GM12878 (cell line): ENCODE measurements at regions not wholly inside any gene's neighbourhood (a gene's known extent, or its start where the extent isn't known, plus 50 kb on each side); places are given as distances from the start of the nearest gene placed in this dataset.

ENCODE experiments used
- ATAC-seq: fragments of 200-7000 bp; cut with Tn5 transposase; 3 replicates; pipeline ENCODE4 v1.9.1; 2020; ENCODE audit warnings: mild to moderate bottlenecking, moderate library complexity
- BruUV-seq: library from RNA; stranded (reverse); fragments of 400-500 nt; replicated peaks from 2 replicates; lab custom pipeline; 2021; lab: Mats Ljungman, UMichigan
- CTCF ChIA-PET: fragments of 300-600 bp; sonication (Branson Sonifier 250); formaldehyde crosslinking; extraction: SDS; loops from one replicate; lab custom pipeline; 2021; ENCODE audit warnings: inconsistent platforms; lab: Yijun Ruan, JAX
- POLR2A ChIA-PET: fragments of 350-600 bp; formaldehyde crosslinking; extraction: SDS; loops from one replicate; lab custom pipeline; 2021; ENCODE audit warnings: inconsistent platforms; lab: Charles Lee
- RAD21 ChIA-PET: fragments of 300-600 bp; sonication (Branson Sonifier 250); formaldehyde crosslinking; loops from one replicate; lab custom pipeline; 2023; ENCODE audit warnings: antibody characterized with exemption; ENCODE audit not compliant: unreplicated experiment; lab: Charles Lee
- SMC1A ChIA-PET: fragments of 300-600 bp; sonication (Branson Sonifier 250); formaldehyde crosslinking; loops from one replicate; lab custom pipeline; 2023; ENCODE audit not compliant: unreplicated experiment, uncharacterized antibody; lab: Charles Lee
- DNase-seq: peaks from one replicate; pipeline ENCODE4 v3.0.0-alpha.2; 2011; ENCODE audit warnings: low read depth, low spot score
- FAIRE-seq: peaks from 3 replicates; lab custom pipeline; 2011; peaks lifted over from hg19 to GRCh38; lab: Jason Lieb, UNC
- H2AFZ ChIP-seq: 2 replicates; pipeline ENCODE4 v1.6.0; 2011; ENCODE audit warnings: low read depth, low read length, control low read depth; ENCODE audit not compliant: control insufficient read depth
- H3K27ac ChIP-seq: 2 replicates; pipeline ENCODE4 v1.5.1; 2011; ENCODE audit warnings: control low read depth; ENCODE audit not compliant: control insufficient read depth, insufficient read depth
- H3K27me3 ChIP-seq, 2 experiments: replicated peaks in 1 of 2; 2 replicates each; pipeline versions ENCODE4 v1.6.0 to v1.6.1; 2011; ENCODE audit warnings: low read length in 1 of 2; ENCODE audit not compliant: control insufficient read depth in 2 of 2, insufficient read depth in 2 of 2
- H3K36me3 ChIP-seq, 2 experiments: 2 replicates each; pipeline ENCODE4 v1.5.1; 2011; ENCODE audit warnings: low read length in 1 of 2; ENCODE audit not compliant: control insufficient read depth in 2 of 2, insufficient read depth in 2 of 2
- H3K4me1 ChIP-seq: 2 replicates; pipeline ENCODE4 v1.6.1; 2011; ENCODE audit warnings: mild to moderate bottlenecking, low read length, moderate library complexity, mixed read lengths; ENCODE audit not compliant: control insufficient read depth, insufficient read depth
- H3K4me2 ChIP-seq: 2 replicates; pipeline ENCODE4 v1.6.0; 2011; ENCODE audit warnings: control low read depth; ENCODE audit not compliant: control insufficient read depth, insufficient read depth
- H3K4me3 ChIP-seq: fragments of 200-600 bp; sonication (generic); 2 replicates; pipeline ENCODE4 v1.5.1; 2016
- H3K79me2 ChIP-seq: 2 replicates; pipeline ENCODE4 v1.6.0; 2011; ENCODE audit warnings: low read length; ENCODE audit not compliant: control insufficient read depth, insufficient read depth
- H3K9ac ChIP-seq: 2 replicates; pipeline ENCODE4 v1.8.0; 2011; ENCODE audit warnings: low read length, control low read depth, mixed read lengths; ENCODE audit not compliant: control insufficient read depth, insufficient read depth
- H3K9me3 ChIP-seq: replicated peaks from 3 replicates; pipeline ENCODE4 v1.5.1; 2011; ENCODE audit warnings: mild to moderate bottlenecking, low read length; ENCODE audit not compliant: control insufficient read depth, insufficient read depth
- H4K20me1 ChIP-seq: 2 replicates; pipeline ENCODE4 v1.6.0; 2011; ENCODE audit not compliant: control insufficient read depth, insufficient read depth
- ASH2L ChIP-seq: fragments of 300-600, 200-600 bp; sonication (generic); IDR thresholded peaks from 2 replicates; pipeline ENCODE4 v1.6.1; 2017; ENCODE audit warnings: low read depth, mild to moderate bottlenecking, borderline replicate concordance
- ATF7 ChIP-seq: fragments of 450-650 bp; IDR thresholded peaks from 2 replicates; pipeline ENCODE4 v1.6.1; 2016; ENCODE audit warnings: low read depth, mild to moderate bottlenecking
- CBFB ChIP-seq: IDR thresholded peaks from 2 replicates; pipeline ENCODE4 v1.6.1; 2016; ENCODE audit warnings: antibody characterized with exemption, low read depth
- E2F8 ChIP-seq: fragments of 450-650 bp; IDR thresholded peaks from 2 replicates; pipeline ENCODE4 v1.6.1; 2018; ENCODE audit warnings: mild to moderate bottlenecking, low read depth, moderate library complexity; ENCODE audit not compliant: partially characterized antibody
- E4F1 ChIP-seq: fragments of 450-650 bp; IDR thresholded peaks from 2 replicates; pipeline ENCODE4 v1.6.1; 2018; ENCODE audit warnings: borderline replicate concordance, mild to moderate bottlenecking; ENCODE audit not compliant: partially characterized antibody
- HDAC2 ChIP-seq: fragments of 200-600 bp; sonication (generic); IDR thresholded peaks from 2 replicates; pipeline ENCODE4 v1.6.1; 2017
- HDAC6 ChIP-seq: fragments of 200-600 bp; sonication (generic); IDR thresholded peaks from one replicate; pipeline ENCODE4 v1.8.0; 2017; ENCODE audit warnings: antibody characterized with exemption; ENCODE audit not compliant: unreplicated experiment
- KAT2A ChIP-seq: conservative IDR thresholded peaks from 2 replicates; pipeline ENCODE4 v1.6.1; 2011; ENCODE audit warnings: low read depth, low read length; ENCODE audit not compliant: control insufficient read depth
- MEF2B ChIP-seq: fragments of 450-650 bp; IDR thresholded peaks from 2 replicates; pipeline ENCODE4 v1.6.1; 2018; ENCODE audit warnings: mild to moderate bottlenecking, moderate library complexity; ENCODE audit not compliant: partially characterized antibody, poor library complexity, severe bottlenecking
- PAX8 ChIP-seq: fragments of 450-650 bp; IDR thresholded peaks from 2 replicates; pipeline ENCODE4 v1.6.1; 2017; ENCODE audit warnings: mild to moderate bottlenecking, moderate library complexity
- POLR2A ChIP-seq: IDR thresholded peaks from 2 replicates; pipeline ENCODE4 v1.6.1; 2011; ENCODE audit warnings: low read depth, mild to moderate bottlenecking, low read length
- POLR2AphosphoS2 ChIP-seq: IDR thresholded peaks from 2 replicates; pipeline ENCODE4 v1.6.1; 2011; ENCODE audit warnings: low read depth, mild to moderate bottlenecking, low read length, improper control_type of control experiment, moderate library complexity
- RAD21 ChIP-seq: IDR thresholded peaks from 2 replicates; pipeline ENCODE4 v1.6.1; 2011; ENCODE audit warnings: mild to moderate bottlenecking, low read depth, low read length, moderate library complexity; ENCODE audit not compliant: insufficient read depth
- SMARCA5 ChIP-seq: fragments of 450-650 bp; IDR thresholded peaks from 2 replicates; pipeline ENCODE4 v1.6.1; 2017; ENCODE audit warnings: mild to moderate bottlenecking
- SREBF1 ChIP-seq: IDR thresholded peaks from 2 replicates; pipeline ENCODE4 v1.6.1; 2012; ENCODE audit warnings: mild to moderate bottlenecking, low read length
- SUPT20H ChIP-seq: IDR thresholded peaks from 2 replicates; pipeline ENCODE4 v1.6.1; 2011; ENCODE audit warnings: low read depth, mild to moderate bottlenecking, low read length, moderate library complexity, borderline replicate concordance; ENCODE audit not compliant: control insufficient read depth
- TCF3 ChIP-seq: IDR thresholded peaks from 2 replicates; pipeline ENCODE4 v1.6.1; 2012; ENCODE audit warnings: low read depth, mild to moderate bottlenecking, low read length, borderline replicate concordance; ENCODE audit not compliant: insufficient read depth
- ZNF217 ChIP-seq: fragments of 450-650 bp; IDR thresholded peaks from 2 replicates; pipeline ENCODE4 v1.6.1; 2017; ENCODE audit warnings: antibody characterized with exemption, mild to moderate bottlenecking
- WGBS: methylation state at CpG from one replicate; pipeline ENCODE4 v1.1.6; 2016; ENCODE audit warnings: low lambda C conversion rate; ENCODE audit not compliant: insufficient replicate concordance, insufficient coverage; ENCODE audit errors: missing lambda C conversion rate; 5-methylcytosine and 5-hydroxymethylcytosine counted together
- in situ Hi-C: fragments of 300-500 bp; cut with MboI; formaldehyde crosslinking; loops from 9 replicates; pipeline ENCODE4 v1.14.3; 2018; ENCODE audit warnings: mixed read lengths
- intact Hi-C: fragments of 100-400 bp; cut with micrococcal nuclease; formaldehyde crosslinking; loops from one replicate; pipeline ENCODE4 v1.14.2; 2022; ENCODE audit not compliant: unreplicated experiment

GRCh38 chr9:107706701-107707427 is 217.3 kb upstream of the KLF4 start:
- intact Hi-C loops, result no loop called here
- CTCF ChIA-PET, result no interaction called here

More at GRCh38 chr9:107706701-107707427, 217.3 kb upstream of the KLF4 start:
- DNase-seq, result no peak
- H3K4me3 ChIP-seq, result no peak overlapping the region
- H3K9me3 ChIP-seq, result no peaks in the 10 kb centered on the region
- H3K36me3 ChIP-seq, result no peaks in the 10 kb centered on the region
- H3K4me2 ChIP-seq, result no peak overlapping the region
- no peaks in the 10 kb centered on the region; a peak in 1 of 4 replicates for H3K27me3 ChIP-seq
- no peaks in the 10 kb centered on the region for H3K79me2 ChIP-seq
- RAD21 ChIA-PET, result no interaction called here
- POLR2A ChIA-PET, result no interaction called here
- no peaks in the 10 kb centered on the region for H4K20me1 ChIP-seq
- no peak for ATAC-seq
- no peak overlapping the region for H3K9ac ChIP-seq
- TF ChIP-seq ZNF217 (no peak), HDAC2 (no peak), TCF3 (no peak), PAX8 (no peak), CBFB (no peak), SREBF1 (no peak), POLR2A (no peak), POLR2AphosphoS2 (no peak), ATF7 (no peak), RAD21 (no peak), HDAC6 (no peak), ASH2L (no peak), SMARCA5 (no peak), E2F8 (no peak), E4F1 (no peak), KAT2A (no peak), MEF2B (no peak), SUPT20H (no peak)
- H2AFZ ChIP-seq, result no peak overlapping the region
- BruUV-seq, result no TSS peak
- FAIRE-seq, result no peak
- SMC1A ChIA-PET, result no interaction called here
- 4% methylated on average over 3 of the region's 3 CpGs for WGBS
- in situ Hi-C loops, result no loop called here
- H3K4me1 ChIP-seq, result no peaks in the 10 kb centered on the region
- no peak overlapping the region for H3K27ac ChIP-seq
